Neural progenitor cell (in vitro differentiated cells): ENCODE measurements at regions not wholly inside any gene's neighbourhood (a gene's known extent, or its start where the extent isn't known, plus 50 kb on each side); places are given as distances from the start of the nearest gene placed in this dataset.

ENCODE experiments used
- EZH2 ChIP-seq: fragments of 200-600 bp; sonication (generic); IDR thresholded peaks from 2 replicates; pipeline ENCODE4 v1.6.1; 2017; ENCODE audit warnings: antibody characterized with exemption, mild to moderate bottlenecking, moderate library complexity
- EZH2phosphoT487 ChIP-seq: fragments of 200-600 bp; sonication (generic); IDR thresholded peaks from 2 replicates; pipeline ENCODE4 v1.6.1; 2017; ENCODE audit warnings: antibody characterized with exemption
- TF ChIP-seq, protein P1 (sequence below): fragments of 200-600 bp; sonication (generic); IDR thresholded peaks from 2 replicates; pipeline ENCODE4 v1.5.1; 2017; ENCODE audit warnings: antibody characterized with exemption, mild to moderate bottlenecking

DNA sequence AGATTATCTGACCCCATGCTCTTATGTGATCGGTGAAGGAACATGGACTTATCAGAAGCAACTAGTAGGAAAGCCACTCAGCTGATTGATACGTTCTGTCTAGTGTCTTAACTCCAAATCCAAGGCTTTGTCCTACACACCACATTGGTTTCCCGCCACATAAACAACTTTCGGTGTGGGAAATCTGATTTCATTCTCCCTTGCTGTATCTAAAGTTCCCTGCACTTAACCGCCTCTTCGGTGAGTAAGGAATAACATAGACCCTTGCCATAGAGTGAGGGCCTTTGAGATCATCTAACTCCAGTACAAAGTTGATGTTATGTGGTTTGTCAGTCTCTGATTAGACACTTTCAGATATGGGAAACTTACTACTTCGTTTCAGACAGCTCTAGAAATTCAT is 538.2 kb upstream of the TNP1 start:
- TF ChIP-seq, protein P1, sequence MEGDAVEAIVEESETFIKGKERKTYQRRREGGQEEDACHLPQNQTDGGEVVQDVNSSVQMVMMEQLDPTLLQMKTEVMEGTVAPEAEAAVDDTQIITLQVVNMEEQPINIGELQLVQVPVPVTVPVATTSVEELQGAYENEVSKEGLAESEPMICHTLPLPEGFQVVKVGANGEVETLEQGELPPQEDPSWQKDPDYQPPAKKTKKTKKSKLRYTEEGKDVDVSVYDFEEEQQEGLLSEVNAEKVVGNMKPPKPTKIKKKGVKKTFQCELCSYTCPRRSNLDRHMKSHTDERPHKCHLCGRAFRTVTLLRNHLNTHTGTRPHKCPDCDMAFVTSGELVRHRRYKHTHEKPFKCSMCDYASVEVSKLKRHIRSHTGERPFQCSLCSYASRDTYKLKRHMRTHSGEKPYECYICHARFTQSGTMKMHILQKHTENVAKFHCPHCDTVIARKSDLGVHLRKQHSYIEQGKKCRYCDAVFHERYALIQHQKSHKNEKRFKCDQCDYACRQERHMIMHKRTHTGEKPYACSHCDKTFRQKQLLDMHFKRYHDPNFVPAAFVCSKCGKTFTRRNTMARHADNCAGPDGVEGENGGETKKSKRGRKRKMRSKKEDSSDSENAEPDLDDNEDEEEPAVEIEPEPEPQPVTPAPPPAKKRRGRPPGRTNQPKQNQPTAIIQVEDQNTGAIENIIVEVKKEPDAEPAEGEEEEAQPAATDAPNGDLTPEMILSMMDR: no peak
- no peak for TF ChIP-seq EZH2phosphoT487
- TF ChIP-seq EZH2: no peak
